ENCODE measurements at regions not wholly inside any gene's neighbourhood (a gene's known extent, or its start where the extent isn't known, plus 50 kb on each side); places are given as distances from the start of the nearest gene placed in this dataset.

DNA sequence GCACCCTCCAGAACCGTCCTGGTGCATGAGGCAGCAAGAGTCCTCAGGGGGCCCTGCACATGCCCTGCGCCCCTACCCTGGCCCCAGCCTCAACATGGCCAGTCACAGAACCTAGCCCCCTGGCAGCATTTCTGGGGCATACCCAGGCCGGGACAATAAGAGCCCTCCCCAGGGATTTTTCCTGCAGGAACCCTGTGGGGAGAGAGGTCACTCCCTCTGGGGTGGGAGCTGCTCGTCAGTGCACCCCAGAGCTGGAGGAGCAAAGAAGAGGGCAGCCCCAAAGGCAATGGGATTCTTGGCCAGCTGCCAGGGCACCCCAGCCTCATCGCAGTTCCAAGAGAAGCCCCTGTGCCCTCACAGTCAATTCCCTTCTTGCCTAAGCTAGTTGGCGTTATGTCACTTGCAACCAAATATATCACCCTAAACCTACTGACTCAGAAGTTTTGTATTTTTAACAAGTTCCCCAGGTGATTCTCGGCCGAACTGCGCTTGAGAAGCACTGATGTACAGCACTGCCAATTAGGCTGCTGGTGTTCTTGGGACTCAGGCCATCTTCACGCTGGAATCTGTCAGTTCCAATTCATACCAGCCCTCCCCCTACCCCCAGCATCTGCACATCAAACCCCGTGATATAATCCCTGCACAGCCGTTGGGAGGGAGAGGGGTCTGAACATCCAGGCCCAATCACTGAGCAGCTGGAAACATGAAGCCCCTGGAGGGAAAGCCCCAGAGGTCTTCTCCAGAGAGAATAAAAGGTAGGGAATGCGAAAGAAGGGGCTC is 87.5 kb upstream of the PRR20G start:
- Histone ChIP-seq H3K9me3 (no peaks in the 10 kb centered on the region), H3K36me3 (no peaks in the 10 kb centered on the region), H3K27me3 (no peaks in the 10 kb centered on the region), H3K4me1 (ENCODE audit: insufficient read depth) (no peaks in the 10 kb centered on the region), H3K4me3 (no peak overlapping the region), H3K27ac (no peak overlapping the region)
- intact Hi-C loops (cut with DNase I), result no loop called here
- peak in 1 of 5 donors; percentile 18 for DNase-seq
- TF ChIP-seq POLR2A (IDR thresholded peaks at IDR 0.05) (no peak), EP300 (IDR thresholded peaks at IDR 0.05) (no peak), CTCF (IDR thresholded peaks at IDR 0.05) (no peak)
- WGBS, 3 donors, result 58 to 69% (median 60%) methylated on average over 13 of the region's 13 CpGs

GRCh38 chr3:127374086-127375010 is 86.5 kb upstream of the PRR20G start:
- Histone ChIP-seq H3K4me3 (no peak overlapping the region), H3K27me3 (no peaks in the 10 kb centered on the region), H3K9me3 (no peaks in the 10 kb centered on the region), H3K4me1 (ENCODE audit: insufficient read depth) (no peaks in the 10 kb centered on the region), H3K27ac (no peak overlapping the region), H3K36me3 (no peaks in the 10 kb centered on the region)
- intact Hi-C loops (cut with DNase I), result no loop called here
- TF ChIP-seq CTCF (IDR thresholded peaks at IDR 0.05) (no peak), POLR2A (IDR thresholded peaks at IDR 0.05) (no peak), EP300 (IDR thresholded peaks at IDR 0.05) (no peak)
- DNase-seq, result peak in 1 of 5 donors; percentile 17
- 61 to 73% (median 61%) methylated on average over 12 of the region's 12 CpGs for WGBS, 3 donors

DNA sequence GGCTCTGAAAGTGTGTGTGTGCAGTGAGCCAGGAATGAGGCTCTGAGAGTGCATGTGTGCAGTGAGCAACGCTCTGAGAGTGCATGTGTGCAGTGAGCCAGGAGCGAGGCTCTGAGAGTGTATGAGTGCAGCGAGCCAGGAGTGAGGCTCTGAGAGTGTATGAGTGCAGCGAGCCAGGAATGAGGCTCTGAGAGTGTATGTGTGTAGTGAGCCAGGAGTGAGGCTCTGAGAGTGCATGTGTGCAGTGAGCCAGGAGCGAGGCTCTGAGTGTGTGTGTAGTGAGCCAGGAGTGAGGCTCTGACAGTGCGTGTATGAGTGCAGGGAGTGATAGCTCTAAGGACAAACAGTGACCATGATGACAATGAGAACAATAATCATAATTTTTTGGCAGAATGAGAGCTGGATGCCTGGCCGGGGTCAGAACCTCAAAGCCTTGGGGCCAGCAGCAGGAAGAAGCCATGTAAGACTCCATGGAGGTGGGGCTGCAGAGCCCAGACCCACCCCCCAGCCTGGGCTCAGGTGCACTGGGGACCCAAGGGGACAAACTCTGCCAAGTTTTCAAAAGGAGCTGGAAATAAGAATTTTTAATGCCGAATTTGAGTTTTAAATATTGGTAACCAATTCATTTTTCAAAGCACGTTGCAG is 85.7 kb upstream of the PRR20G start:
- Histone ChIP-seq H3K4me3 (no peak overlapping the region), H3K4me1 (ENCODE audit: insufficient read depth) (no peaks in the 10 kb centered on the region), H3K36me3 (no peaks in the 10 kb centered on the region), H3K27ac (no peak overlapping the region), H3K27me3 (no peaks in the 10 kb centered on the region), H3K9me3 (no peaks in the 10 kb centered on the region)
- peak in 1 of 5 donors; percentile 9 for DNase-seq
- 23 to 35% (median 30%) methylated on average over 9 of the region's 9 CpGs for WGBS, 3 donors
- intact Hi-C loops (cut with DNase I), result no loop called here
- TF ChIP-seq CTCF (IDR thresholded peaks at IDR 0.05) (no peak), EP300 (IDR thresholded peaks at IDR 0.05) (no peak), POLR2A (IDR thresholded peaks at IDR 0.05) (no peak)

DNA sequence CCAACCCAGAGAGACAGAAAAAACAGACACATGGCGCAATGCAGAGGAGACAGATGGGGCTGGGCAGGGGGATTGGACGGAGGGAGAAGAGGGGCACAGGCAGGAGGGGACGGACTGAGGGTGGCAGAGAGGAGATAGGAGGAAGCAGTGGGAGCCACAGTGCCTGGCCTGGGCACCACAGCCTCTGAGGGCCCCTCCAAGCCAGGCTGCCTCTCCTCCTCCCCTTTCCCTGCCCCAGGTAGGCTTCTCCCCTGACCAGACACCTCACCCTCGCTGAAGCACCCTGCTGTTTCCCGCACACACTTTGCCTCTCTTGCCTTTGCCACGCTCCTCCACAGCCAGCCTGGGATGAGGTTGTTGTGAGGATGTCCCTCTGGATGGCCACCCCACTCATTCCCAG is 84.0 kb upstream of the PRR20G start:
- Histone ChIP-seq H3K4me3 (no peak overlapping the region), H3K4me1 (ENCODE audit: insufficient read depth) (no peaks in the 10 kb centered on the region), H3K9me3 (no peaks in the 10 kb centered on the region), H3K36me3 (no peaks in the 10 kb centered on the region), H3K27me3 (no peaks in the 10 kb centered on the region), H3K27ac (no peak overlapping the region)
- DNase-seq, result peak in 1 of 5 donors; percentile 6
- WGBS, 3 donors, result 67 to 80% (median 70%) methylated on average over 6 of the region's 6 CpGs
- intact Hi-C loops (cut with DNase I), result no loop called here
- no peak for TF ChIP-seq POLR2A (IDR thresholded peaks at IDR 0.05)
- TF ChIP-seq CTCF (IDR thresholded peaks at IDR 0.05), result no peak
- TF ChIP-seq EP300 (IDR thresholded peaks at IDR 0.05), result no peak

All from ovary (tissue), 7 donors.